MM.1S (cell line): ENCODE measurements at regions not wholly inside any gene's neighbourhood (a gene's known extent, or its start where the extent isn't known, plus 50 kb on each side); places are given as distances from the start of the nearest gene placed in this dataset.

Source experiments
- EZH2 ChIP-seq: fragments of 300-600 bp; sonication (generic); optimal IDR thresholded peaks from 2 replicates; pipeline ENCODE3; 2017; ENCODE audit warnings: low read depth, mild to moderate bottlenecking, antibody characterized with exemption, low read length, mixed read lengths
- EZH2phosphoT487 ChIP-seq: fragments of 300-600 bp; sonication (generic); IDR thresholded peaks from 2 replicates; pipeline ENCODE4 v1.6.1; 2018; ENCODE audit warnings: antibody characterized with exemption, low read length
- TF ChIP-seq, protein P1 (sequence below): fragments of 300-600 bp; sonication (generic); IDR thresholded peaks from 2 replicates; pipeline ENCODE4 v1.5.1; 2016; ENCODE audit warnings: antibody characterized with exemption, low read length, mixed read lengths

DNA sequence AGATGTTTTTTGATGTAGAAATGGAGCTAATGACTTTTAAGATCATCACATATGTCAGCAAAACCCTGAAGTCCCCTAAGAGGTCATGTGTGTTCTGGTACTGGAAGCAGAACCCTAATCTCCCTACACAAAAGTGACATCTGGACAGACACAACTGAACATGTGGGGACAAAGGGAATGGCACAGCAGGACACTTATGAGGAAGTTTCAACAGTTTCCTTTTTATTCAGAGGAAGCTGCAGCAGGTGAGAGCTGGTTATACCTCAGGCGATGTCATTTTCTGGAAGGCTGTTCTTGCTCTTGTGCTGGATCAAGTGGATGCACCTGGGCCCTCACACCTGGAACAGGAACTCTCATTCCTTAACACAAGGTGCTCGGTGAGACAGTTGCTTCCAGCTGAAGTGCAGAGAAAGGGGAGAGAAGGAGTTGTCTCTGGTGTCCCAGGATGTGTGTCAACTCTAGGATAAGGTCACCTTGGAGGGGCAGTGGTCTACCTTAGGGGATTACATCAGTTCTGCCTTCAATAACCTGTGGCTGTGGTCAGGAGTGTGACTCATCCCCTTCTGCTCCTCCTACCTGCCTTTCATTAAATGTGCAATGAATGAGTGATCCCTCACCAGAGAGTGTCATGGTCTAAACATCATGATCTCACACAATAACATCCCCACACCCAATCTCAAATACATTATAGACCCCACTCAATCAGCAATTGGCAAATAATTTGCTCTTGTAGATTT lies 463.4 kb downstream of the TMEM121 start:
- TF ChIP-seq, protein P1, sequence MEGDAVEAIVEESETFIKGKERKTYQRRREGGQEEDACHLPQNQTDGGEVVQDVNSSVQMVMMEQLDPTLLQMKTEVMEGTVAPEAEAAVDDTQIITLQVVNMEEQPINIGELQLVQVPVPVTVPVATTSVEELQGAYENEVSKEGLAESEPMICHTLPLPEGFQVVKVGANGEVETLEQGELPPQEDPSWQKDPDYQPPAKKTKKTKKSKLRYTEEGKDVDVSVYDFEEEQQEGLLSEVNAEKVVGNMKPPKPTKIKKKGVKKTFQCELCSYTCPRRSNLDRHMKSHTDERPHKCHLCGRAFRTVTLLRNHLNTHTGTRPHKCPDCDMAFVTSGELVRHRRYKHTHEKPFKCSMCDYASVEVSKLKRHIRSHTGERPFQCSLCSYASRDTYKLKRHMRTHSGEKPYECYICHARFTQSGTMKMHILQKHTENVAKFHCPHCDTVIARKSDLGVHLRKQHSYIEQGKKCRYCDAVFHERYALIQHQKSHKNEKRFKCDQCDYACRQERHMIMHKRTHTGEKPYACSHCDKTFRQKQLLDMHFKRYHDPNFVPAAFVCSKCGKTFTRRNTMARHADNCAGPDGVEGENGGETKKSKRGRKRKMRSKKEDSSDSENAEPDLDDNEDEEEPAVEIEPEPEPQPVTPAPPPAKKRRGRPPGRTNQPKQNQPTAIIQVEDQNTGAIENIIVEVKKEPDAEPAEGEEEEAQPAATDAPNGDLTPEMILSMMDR: no peak
- TF ChIP-seq EZH2: no peak
- TF ChIP-seq EZH2phosphoT487: no peak
